ENCODE measurements at regions not wholly inside any gene's neighbourhood (a gene's known extent, or its start where the extent isn't known, plus 50 kb on each side); places are given as distances from the start of the nearest gene placed in this dataset.
"Not testable (repeated sequence)": the region's sequence is repeated elsewhere in the genome, so short reads cannot be mapped to it uniquely, and the experiment has no call there.

DNA sequence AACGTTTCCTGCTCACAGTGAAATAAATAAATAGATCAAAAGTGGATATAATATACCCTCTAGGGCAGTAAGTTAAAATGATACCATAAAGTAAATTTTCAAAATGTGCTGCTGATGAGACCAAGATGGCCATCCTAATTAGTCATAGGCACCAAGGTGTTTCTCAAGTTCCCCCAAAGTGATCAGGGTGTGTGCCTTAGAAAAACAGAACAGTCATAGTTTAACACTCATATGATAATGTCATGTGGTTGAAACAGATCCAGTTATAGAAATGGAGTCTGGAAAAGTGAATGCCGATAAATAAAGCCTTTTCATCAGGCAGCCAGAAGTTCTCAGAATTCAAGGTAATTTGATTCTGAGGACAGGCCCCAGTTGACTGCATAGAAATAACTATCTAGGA is 161.5 kb upstream of the CDKN2B start:
- DNase-seq: no peak

DNA sequence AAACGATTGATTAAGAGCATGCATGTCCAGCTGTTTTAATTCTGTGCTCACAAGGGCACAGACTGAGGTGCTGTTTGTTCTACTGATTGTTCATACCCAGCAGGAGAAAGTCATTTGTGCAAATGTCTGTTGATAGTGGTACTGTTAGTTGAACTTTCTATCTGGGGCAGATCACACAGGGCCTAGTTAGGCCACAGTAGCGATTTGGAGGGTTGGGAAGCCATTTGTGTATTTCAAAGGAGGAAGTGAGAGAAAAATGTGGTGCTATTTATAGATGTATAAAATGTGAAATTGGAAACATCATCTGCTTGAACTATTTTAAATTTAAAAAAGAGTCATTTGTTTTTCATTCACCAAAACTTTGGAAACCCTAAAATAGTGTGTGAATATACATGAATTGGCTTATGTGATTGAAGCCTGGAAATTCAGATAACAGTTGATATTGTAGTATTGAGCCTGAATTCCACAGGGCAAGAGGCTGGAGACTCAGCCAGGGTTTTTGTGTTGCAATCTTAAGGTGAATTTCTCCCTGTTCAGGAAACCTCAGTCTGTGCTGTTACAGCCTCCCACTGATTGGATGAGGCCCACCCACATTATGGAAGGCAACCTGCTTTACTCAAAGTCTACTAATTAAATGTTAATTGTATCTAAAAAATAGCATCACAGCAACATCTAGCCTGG is 162.0 kb upstream of the CDKN2B start:
- DNase-seq: no peak

GRCh38 chr9:22171691-22172090 is 162.6 kb upstream of the CDKN2B start:
- no peak for DNase-seq

DNA sequence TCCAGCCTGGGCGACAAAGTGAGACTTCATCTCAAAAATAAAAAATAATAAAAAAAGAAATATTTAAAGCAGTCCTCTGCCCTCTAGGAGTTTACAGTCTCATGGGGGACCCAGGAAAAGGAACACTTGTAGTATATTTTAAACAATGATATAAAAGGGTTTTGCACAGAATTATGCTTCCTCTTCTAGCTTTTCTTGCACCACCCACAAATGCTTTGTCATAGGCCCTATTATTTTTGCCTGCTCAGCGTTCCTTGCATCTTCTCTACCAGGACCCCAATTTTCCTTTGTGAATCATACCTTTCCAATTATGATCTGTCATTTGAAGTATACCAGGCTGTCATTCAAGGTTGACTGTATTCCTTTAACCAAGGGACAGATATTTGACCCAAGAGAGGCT is 164.8 kb upstream of the CDKN2B start:
- DNase-seq: no peak

DNA sequence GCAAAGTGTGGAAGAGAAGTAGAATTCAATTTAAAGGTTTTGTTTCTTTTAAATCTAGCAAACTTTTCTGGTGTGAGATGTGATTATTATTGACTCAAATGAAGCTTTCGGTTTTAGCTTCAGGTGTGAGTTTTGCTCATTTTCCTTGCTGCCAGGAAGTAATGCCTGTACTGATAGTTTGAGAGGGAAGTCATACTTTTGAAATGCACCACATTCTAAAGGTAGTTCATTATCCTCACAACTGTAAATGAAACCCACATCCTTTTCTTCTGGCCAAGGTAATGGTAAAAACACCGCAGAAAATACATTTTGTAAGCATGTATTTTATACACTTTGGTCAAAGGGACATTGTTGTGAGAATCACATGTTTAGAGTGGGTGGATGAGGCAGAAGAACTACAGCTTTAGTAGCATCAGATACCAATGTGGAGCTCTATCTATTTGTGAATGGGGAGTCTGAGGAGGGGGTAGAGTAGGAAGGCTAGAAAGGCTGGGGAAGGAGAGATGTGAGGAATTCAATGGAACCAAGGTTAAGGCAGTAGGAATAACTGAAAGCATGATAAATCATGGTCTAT is 167.0 kb upstream of the CDKN2B start:
- DNase-seq: no peak

GRCh38 chr9:22181021-22181420 is 171.9 kb upstream of the CDKN2B start:
- not testable (repeated sequence) for DNase-seq

DNA sequence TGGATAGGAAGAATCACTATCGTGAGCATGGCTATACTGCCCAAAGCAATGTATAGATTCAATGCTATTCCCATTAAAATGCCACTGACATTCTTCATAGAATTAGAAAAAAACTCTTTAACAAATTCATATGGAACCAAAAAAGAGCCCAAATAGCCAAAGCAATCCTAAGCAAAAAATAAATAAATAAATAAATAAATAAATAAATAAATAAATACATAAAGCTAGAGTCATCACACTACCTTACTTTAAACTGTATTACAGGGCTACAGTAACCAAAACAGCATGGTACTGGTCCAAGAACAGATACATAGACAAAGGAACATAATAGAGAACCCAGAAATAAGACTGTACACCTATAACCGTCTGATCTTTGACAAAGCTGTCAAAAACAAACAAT is 180.4 kb upstream of the CDKN2B start:
- no peak for DNase-seq

DNA sequence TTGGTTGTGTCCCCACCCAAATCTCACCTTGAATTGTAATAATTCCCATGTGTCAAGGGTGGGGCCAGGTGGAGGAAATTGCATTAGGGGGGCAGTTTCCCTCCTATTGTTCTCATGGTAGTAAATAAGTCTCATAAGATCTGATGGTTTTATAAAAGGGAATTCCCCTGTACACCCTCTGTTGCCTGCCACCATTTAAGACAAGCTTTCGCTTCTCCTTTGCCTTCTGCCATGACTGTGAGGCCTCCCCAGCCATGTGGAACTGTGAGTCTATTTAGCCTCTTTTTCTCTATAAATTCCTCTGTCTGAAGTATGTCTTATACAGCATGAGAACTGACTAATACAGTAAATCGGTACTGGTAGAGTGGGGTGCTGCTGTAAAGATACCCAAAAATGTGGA is 187.9 kb upstream of the CDKN2B start:
- DNase-seq: not testable (repeated sequence)

- DNase-seq: no peak
These were observed 189.6 kb upstream of the CDKN2B start for GRCh38 chr9:22198681-22199080.

DNA sequence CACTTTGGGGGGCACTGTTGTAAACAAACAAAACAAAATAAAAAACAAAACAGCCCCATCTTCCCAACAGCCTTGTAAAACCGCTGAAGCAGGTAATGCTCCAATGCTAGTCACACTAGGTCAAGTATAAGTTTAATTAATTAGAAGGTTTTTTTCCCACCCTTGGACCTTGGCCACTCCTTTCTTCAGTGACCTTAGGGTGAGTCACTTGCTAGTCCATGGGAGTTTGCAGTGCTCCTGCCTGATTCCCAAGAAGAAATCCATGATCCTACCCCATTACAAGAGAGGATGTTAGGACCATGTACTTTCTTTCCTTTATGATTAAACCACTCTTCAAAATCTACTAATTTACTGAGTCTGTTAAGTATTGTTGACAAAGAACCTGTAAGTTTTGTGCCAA is 192.2 kb upstream of the CDKN2B start:
- DNase-seq: no peak

DNA sequence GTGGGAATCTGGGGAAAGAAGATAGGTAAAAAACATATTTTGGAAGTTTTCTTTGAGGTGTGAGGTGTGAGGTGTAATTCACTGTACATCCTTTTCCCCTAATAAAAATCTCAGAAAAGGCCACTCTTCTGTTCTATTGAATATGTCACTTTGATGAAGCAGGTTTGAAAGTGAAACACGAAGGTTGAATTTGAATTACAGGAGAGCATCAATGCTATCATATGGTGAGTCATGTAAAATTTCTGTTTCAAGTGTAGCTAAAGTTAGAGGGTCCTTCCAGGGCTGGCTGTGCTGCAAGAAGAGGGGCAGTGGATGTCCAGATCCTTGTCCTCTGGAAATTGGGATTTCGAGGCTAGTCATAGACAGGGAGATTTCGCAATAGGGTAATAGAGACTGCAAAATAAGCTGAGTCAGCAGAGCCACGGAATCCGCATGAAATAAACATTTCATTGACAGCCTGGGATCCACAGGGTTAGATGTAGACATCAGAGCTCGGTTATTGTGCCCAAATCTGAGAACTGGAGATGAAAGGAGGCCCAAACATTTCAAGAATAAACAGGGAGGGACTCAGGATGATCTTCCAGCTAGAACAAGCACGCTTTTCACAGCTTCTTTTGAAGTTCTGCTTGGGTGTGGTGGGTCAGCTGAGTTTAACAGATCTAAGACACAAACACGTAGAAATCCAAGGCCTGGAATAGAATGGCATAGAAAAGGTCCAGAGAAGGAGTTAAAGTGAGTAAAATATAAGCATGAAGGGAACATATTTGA is 194.4 kb upstream of the CDKN2B start:
- no peak for DNase-seq

DNA sequence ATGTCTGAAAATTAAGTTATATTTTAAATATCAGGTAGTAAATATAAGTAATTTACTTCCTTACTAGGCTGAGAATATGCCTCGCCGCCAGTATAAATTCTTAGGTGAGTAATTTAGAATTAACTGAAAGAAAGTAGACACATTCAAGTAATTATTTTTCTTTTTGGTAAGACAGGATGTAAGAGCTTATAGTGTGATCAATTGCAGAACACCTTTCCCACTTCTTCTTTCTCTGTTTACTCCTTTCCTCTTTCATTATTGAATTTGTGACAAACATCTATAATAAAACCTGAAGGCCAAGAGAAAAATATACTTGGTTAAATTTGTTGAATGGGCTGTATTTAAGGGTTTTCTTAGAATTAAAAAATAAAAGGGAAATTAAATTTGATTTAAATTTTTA is 195.1 kb upstream of the CDKN2B start:
- no peak for DNase-seq

DNA sequence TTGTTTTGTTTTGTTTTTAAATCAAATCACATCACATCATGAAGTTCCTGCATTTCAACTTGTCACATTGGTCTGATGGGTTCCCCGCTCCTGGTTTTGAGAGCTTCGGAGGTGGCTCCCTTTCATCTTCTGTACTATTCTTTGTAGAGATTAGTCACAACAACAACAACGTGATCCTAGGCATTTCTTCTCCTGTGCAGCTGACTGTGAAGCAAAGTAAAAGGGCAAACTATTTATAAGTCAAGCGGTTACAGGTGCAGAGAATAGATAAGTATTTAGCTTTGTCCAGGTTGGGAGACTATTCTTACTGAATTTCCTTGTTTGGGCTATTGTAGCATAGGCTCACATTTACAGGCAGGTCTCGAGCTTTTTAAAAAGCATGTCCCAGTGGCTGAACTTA is 197.7 kb upstream of the CDKN2B start:
- DNase-seq: no peak

DNA sequence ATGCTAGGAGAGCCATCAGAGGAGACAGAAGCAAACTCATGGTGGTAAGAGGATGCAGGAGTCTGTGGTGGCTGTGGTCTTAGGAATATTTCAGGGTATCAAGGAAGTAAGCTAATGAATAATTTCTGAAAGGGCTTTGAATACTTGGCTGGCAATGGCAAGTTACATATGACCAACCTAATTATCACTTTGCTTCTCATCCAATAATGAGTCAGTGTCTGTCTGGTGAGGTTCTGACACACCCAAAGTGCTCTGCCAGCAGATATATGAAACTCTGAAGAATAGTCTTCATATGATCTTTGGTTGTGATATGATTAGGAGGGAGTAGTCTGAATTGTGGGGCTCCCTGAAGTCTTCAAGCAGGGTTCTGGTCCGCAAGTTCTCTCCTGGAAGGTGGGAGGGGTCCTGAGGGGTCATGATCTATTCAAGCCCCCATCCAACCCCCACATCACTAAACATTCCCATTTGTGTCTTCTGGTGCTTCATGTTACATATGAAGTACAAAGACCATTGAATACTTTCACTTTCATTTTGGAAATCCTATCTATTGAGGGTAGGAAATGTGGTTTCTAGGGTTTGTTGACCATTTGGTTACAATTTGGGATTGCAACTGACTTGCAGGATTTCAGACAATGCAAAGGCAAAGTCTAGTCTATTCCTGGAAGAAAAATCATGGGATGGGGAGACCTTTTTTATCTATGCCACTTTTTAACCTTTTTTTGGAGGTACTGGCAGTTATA is 199.9 kb upstream of the CDKN2B start:
- no peak for DNase-seq

DNA sequence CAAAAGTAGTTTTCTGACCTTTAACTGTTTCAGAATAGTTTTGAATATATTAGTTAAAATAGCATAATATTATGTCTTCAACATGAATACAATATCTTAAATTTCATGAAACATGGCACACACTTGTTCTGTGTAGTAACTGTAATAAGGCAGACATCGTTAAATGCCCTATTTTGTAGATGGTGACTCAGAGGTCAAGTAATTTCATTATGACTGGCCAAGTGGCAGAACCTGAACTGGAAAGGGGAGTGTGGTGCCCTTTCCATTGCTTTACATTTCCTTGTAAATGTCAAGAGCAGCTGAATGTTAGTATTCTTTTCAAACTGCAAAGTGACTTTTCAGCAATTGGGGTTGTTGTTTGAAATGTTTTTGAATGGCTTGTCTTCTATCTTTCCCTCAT is 201.2 kb upstream of the CDKN2B start:
- DNase-seq: no peak

DNA sequence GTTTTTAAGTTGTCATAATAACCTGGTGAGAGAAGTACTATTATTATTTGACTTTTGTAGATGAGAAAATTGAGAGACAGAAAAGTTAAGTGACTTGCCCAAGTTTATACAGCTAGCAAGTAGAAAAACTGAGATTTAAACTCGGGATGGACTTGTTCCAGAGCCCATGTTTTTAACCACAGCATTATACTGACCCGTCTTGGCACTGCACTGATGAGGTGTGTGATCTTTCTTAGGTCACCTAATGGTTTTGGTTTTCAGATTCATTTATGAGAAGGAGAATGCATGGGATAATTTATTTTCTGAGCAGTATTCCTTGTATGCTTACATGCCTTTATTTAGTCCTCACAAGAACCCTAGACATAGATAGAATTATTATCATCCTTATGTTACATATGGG is 201.8 kb upstream of the CDKN2B start:
- DNase-seq: no peak

- peak; percentile 13 for DNase-seq
These were observed 202.7 kb upstream of the CDKN2B start for GRCh38 chr9:22211588-22212360.

DNA sequence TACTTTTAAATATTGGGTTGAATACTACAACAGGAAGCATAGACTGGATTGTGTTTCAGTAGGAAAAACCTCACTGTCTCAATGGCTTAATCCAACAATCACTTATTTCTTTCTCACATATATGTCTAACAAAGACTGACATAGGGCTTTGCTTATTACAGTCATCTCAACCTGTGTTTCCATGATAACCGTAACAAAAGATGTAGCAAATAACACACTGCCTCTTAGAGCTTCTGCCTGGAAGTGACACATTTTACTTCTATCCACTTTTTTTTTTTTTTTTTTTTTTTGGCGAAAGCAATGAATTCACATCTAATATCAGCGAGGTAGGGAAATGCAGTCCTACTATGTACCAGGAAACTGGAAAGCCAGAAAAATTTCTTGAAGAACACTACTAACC is 204.9 kb upstream of the CDKN2B start:
- no peak for DNase-seq

DNA sequence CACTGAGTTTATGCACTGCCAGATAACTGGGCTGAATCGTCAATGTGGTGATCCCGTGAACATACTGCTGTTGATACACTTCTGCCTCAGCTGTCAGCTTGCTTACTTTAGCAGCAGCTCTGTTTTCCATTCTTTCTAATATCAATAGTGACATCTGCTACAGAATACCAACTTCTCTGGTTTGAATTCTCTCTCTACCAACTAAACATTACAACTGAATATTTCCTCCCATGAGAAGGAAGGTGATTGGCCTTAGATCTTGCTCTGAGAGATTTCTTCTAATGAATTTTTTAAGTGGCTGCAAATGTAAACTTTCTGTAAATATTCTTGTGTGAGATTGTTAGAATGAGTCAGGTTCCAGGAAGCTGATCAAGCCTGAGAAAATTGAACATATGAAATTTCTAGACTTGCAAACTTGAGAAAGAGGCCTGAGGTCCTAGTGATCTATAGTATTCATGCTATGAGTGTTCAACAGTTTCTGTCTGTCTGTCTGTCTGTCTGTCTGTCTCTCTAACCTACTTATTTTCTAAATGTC is 205.5 kb upstream of the CDKN2B start:
- DNase-seq: peak; percentile 27

DNA sequence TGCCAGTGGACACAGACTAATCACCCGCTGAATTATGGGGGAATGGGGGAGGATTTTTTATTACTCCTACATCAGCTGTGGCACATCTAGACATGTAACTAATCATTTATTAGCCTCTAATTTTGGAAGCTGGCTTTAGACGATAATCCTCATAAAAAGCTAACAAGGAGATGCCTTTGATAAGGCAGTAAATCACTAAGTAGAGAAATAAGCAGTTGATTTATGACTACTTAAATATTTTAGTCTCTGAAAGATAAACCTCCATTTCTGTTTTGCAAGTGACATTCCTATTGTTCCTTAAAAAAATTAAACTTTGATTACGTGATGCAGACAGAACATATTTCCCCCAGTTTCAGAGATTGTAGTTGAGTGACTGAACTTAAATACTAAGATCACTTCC is 206.4 kb upstream of the CDKN2B start:
- no peak for DNase-seq

- DNase-seq: no peak
These were observed 207.6 kb upstream of the CDKN2B start for GRCh38 chr9:22216730-22217172.

- no peak for DNase-seq
These were observed 208.1 kb upstream of the CDKN2B start for GRCh38 chr9:22217254-22217653.

GRCh38 chr9:22225856-22226255 is 216.8 kb upstream of the CDKN2B start:
- not testable (repeated sequence) for DNase-seq

All from NCI-H446 treated with DMSO at 0.1 percent for 48 hours (cell line).